GM18873 (cell line): ENCODE measurements at regions not wholly inside any gene's neighbourhood (a gene's known extent, or its start where the extent isn't known, plus 50 kb on each side); places are given as distances from the start of the nearest gene placed in this dataset.
"Not testable (repeated sequence)": the region's sequence is repeated elsewhere in the genome, so short reads cannot be mapped to it uniquely, and the experiment has no call there.

Source experiments
- ATAC-seq: cut with Tn5 transposase; IDR thresholded peaks from one replicate; pipeline ENCODE4 v1.9.1; 2021; ENCODE audit warnings: mild to moderate bottlenecking, moderate library complexity, moderate number of reproducible peaks; ENCODE audit not compliant: unreplicated experiment, low FRiP score

DNA sequence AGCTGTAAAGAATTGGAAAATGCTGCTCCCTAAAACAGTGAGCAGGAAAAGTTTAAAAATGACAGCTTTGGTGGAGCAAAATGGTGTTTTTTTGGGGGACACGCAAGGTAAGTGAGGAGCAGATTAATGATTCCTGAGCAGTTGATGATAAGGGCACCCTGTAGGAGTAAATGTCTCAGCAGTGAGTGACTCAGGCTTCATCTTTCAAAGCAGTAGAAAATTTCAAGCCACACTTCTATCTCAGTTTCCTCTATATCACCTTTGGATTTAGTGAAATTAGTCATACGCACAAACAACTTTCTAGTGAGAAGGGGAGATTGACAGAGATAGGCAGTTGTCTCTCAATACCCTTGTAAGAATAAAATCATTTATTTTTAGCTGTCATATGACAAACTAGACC lies 709.0 kb upstream of the FAM98A start:
- ATAC-seq = no peak

GRCh38 chr2:34307636-34308035 lies 708.5 kb upstream of the FAM98A start:
- no peak for ATAC-seq

DNA sequence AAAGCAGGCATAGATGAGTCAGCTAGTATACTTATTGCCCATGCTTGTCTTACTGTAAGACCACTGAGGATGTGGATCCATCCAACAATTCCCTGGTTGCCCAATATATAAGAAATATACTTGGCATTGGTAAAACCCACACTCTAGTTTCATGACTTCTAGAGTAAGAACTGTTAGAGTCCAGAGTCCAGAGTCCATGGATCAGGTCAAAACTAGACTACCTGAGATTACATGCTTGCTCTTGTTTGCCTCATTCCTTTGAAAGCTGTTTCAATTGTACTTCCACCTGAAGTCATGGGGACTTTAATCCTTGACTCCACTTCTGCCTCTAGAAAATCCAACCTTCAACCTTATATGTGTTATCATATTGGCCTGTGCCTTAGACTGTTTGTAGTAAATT lies 707.6 kb upstream of the FAM98A start:
- ATAC-seq = no peak

DNA sequence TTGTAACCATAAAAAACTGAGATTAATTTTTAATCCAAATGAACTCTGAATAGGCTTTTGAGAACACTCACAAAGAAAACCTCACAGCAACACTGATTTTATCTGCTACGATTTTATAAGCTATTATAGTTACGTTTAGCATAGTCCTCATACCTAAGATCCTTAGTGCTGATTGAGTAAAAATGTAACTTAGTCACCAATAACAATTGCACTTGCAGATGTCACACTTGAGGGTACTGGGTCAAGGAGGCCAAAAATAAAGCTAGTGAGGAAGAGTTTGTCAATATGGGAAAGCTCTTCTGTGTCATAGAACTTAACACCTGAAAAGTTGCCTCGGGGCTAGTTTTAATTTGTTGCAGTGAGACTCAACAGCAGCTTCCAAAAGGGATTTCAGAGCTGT lies 706.5 kb upstream of the FAM98A start:
- ATAC-seq = no peak

DNA sequence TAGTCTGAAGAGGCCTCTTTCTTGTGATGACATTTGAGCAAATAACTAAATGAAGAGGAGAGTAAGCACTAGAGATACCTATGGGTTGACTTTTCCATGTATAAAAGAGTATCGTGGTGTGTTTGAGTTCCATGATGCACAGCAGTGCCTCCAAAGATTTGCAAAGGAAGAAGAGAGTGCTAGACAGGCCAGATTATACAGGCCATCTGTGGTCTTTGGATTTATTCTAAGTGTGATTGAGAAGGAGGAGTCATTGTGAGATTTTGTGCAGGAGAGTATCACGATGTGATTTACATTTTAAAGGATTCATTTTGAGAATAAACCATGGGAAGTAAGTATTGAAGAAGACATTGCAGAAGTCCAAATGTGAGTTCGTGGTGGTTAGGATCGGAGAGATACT lies 695.9 kb upstream of the FAM98A start:
- ATAC-seq = no peak

GRCh38 chr2:34291076-34291475 lies 692.0 kb upstream of the FAM98A start:
- peak; percentile 74 for ATAC-seq

DNA sequence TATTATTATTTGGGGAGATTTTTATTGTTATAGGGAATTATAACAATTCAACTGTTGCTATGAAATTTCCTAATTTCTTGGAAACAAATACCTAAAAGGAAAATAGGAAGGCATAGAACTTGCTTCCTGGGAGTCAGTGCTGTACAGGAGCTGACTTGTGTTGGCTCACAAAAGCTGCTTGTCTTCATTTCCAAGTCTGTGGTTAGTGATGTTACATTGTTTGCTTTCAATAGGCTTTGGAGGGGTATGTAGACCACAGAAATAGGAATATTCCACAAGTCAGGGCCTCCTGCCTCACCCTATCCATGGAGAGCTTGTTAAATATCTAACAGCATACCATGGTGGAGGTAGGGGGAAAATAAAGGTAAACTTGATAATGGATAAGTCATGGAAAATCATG lies 688.9 kb upstream of the FAM98A start:
- no peak for ATAC-seq

GRCh38 chr2:34280606-34281005 lies 681.5 kb upstream of the FAM98A start:
- no peak for ATAC-seq

GRCh38 chr2:34266908-34267697 lies 668.0 kb upstream of the FAM98A start:
- peak; percentile 73 for ATAC-seq

DNA sequence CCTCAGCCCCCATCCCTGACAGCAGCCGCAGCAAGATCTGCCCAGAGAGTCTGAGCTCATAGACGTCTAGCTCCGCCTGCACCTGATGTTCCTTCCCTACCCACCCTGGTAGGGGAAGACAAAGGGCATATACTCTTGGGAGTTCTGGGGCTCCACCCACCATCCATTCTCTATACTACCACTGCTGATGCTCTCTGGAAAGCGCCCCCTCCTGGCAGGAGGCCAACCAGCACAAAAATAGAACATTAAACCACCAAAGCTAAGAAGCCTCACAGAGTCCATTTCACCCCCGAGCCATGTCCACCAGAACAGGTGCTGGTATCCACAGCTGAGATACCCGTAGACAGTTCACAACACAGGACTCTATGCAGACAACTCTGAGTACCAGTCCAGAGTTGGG lies 662.6 kb upstream of the FAM98A start:
- ATAC-seq = no peak

- no peak for ATAC-seq
Measured at GRCh38 chr2:34254272-34254878, 655.3 kb upstream of the FAM98A start.

- ATAC-seq = no peak
Measured at GRCh38 chr2:34252111-34252510, 653.0 kb upstream of the FAM98A start.

- ATAC-seq = no peak
Measured at GRCh38 chr2:34251578-34251977, 652.5 kb upstream of the FAM98A start.

GRCh38 chr2:34244195-34244594 lies 645.1 kb upstream of the FAM98A start:
- ATAC-seq = no peak

DNA sequence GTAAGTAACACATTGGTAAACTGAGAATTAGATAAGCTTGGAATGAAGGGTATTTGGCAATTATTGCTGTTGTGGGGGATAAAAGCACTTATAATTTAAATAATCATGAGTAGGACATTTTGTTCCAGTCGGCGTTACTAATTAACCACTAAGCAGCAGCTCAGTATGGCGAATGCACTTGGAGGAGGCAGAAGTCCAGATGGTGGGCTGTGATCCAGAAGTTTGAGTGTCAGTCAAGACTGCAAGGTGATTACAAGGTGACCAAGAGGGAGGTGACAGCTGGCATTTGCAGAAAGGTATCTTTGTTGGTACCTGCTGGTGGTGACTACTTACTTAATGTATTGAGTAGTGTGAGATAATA lies 643.6 kb upstream of the FAM98A start:
- no peak for ATAC-seq

- no peak for ATAC-seq
Measured at GRCh38 chr2:34241905-34242762, 643.0 kb upstream of the FAM98A start.

DNA sequence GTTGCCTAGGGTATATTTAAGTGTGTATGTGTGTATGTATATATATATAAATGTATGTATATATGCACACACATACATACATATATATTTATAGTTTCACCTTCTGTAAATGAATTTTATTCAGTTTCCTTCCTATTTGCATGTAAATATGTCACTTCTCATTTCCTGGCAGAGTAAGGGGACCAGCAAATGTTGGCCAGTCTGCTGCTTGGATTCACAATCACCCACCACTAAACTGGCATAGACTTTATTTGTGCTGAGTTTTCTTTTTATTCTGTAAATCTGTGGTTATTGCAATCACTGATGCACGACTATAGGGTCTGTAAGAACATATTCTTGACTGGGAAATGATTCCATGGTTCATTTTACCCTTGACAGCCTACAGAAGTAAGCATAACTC lies 640.4 kb upstream of the FAM98A start:
- no peak for ATAC-seq

GRCh38 chr2:34234823-34235222 lies 635.7 kb upstream of the FAM98A start:
- ATAC-seq = no peak

DNA sequence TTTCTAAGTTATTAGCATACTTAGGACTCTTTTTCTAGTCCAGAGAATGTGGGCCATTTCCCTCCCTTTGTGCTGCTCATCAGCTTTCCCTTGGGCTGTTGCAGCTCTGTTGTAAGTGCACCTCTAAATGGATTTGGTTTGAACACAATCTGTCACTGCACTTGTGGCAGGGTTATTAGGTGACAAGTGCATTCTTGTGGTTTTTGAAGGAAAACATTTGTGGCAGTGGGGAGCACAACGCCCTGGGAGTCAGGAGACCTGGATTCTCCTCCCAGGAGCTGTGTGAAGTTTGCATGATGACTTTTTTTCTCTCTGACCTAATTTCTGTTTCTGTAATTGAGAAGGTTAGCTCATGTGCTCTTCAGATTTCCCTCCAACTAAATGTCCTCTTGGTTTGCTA lies 630.9 kb upstream of the FAM98A start:
- no peak for ATAC-seq

- no peak for ATAC-seq
Measured at GRCh38 chr2:34215174-34215573, 616.1 kb upstream of the FAM98A start.

GRCh38 chr2:34210382-34210781 lies 611.3 kb upstream of the FAM98A start:
- ATAC-seq = not testable (repeated sequence)
